ENCODE measurements at regions not wholly inside any gene's neighbourhood (a gene's known extent, or its start where the extent isn't known, plus 50 kb on each side); places are given as distances from the start of the nearest gene placed in this dataset.

DNA sequence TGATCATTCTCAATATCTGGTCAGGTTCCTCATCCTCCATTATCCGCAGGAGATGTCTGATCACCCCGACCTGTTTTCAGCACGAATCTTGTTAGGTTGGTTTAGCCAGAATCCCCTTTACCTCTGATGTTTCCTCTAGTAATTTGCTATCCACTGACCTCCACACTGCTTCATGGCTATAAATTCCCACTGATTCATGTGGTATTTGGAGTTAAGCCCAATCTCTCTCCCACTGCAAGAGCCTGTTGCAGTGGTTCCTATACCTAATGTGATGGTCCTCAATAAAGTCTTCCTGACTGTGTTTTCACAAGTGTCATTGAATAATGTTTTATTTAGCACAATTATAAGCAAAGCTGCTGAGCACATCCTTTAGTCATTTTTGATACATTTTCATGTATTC is 124.8 kb upstream of the CNTN3 start:
- TF ChIP-seq POLR2A (IDR thresholded peaks at IDR 0.05; ENCODE audit: low read length) (no peak), GATA1 (IDR thresholded peaks at IDR 0.05; ENCODE audit: low read depth, low read length) (no peak)

Data from erythroblast (primary cell).